ENCODE measurements at regions not wholly inside any gene's neighbourhood (a gene's known extent, or its start where the extent isn't known, plus 50 kb on each side); places are given as distances from the start of the nearest gene placed in this dataset.

DNA sequence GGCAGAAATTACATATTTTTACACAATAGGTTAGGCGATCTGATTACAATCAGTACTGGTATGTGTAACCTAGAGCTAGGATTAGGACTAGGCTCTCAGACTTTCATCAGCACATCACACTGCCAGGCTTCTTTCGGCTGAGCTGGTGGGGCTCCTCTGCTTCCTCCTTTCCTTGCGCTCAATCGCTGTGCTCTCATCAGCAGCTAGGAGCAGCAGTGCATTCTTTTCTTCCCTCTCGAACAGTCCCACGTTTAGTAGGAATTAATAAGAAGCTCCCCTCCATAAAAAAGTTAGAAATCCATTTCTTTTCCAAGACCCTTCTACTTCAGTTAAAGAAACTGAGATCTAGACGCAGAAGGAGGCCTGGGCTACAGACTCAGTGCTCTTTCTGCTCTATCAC, 350.4 kb downstream of the SPRY1 start:
- DNase-seq (ENCODE audit: low spot score) = no peak

DNA sequence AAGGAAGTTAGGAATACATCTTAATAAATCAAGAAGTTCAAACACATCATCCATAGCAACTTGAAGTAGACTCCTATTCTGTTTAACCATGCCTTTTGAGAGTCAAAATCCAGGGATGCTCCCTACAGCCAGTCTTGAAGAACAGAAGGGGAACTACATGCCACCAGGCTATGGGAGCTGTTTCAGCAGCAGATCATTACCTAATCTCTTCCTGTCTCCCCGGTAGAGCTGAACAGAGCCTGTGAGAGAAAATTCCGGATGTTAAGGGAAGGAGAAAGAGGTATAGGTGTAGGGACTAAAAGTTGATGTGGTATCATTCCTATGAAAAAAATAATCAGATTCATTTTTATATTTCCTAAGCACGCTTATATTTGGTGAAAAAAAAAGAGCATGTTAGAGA, 352.2 kb downstream of the SPRY1 start:
- DNase-seq (ENCODE audit: low spot score) = no peak

DNA sequence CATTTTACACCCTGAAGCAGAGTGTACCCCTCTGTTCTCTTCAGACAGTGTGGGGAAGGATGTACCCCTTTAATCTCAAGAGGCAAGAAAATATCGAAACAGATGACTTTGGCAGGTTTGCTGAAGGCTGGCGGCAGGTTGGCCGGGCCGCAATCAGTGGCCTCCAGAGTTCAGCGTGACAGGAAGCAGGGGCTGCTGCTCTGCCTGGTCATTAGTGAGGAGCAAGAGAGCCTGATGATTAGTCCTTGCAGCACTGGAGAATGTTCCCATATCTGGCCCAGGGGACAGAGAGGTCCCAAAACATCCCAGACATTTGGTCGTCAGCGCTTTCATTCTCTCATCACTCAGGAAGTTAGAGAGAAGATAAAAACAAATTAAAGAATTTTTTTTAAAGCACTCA, 352.8 kb downstream of the SPRY1 start:
- DNase-seq (ENCODE audit: low spot score) = no peak

- no peak for DNase-seq (ENCODE audit: low spot score)
Observed at GRCh38 chr4:123750044-123750443, 353.4 kb downstream of the SPRY1 start.

- DNase-seq (ENCODE audit: low spot score) = no peak
Observed at GRCh38 chr4:123755655-123756054, 359.1 kb downstream of the SPRY1 start.

GRCh38 chr4:123767806-123768205, 371.2 kb downstream of the SPRY1 start:
- no peak for DNase-seq (ENCODE audit: low spot score)

DNA sequence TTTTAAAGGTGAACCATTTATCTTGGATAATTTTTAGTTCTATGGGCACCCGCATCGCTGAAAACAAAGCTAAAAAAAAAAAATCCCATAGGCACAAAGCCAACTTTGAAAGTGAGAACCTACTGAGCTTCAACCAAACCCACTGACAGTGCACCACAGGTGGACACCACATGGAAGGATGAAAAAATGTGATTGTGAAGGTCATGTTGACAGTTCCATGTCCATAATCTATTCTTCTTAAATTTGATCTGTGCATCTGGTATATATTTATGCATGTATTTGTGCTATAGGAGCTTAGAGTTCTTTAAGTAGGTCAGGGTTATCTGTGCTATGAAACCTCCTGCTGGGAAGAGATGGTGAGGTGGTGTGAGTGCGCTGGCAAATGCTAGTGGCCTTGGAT, 374.3 kb downstream of the SPRY1 start:
- no peak for DNase-seq (ENCODE audit: low spot score)

DNA sequence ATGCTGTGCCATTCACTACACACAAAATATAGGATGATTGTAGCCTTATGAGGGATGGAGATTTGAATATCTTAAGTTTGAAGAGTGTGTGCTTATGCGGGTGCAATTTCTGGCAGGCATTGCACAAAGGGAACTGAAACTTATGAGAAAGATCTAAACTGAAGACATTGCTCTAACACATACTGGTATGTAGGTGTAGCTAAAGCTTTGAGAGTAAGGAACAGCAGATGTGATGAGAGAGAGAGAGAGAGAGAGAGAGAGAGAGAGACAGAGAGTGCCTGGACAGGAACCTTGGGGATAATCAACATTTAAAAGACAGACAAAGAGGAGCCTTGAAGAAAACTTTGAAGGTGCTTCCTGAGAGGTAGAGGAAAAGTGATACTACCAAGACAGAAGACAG, 379.7 kb downstream of the SPRY1 start:
- DNase-seq (ENCODE audit: low spot score) = no peak

DNA sequence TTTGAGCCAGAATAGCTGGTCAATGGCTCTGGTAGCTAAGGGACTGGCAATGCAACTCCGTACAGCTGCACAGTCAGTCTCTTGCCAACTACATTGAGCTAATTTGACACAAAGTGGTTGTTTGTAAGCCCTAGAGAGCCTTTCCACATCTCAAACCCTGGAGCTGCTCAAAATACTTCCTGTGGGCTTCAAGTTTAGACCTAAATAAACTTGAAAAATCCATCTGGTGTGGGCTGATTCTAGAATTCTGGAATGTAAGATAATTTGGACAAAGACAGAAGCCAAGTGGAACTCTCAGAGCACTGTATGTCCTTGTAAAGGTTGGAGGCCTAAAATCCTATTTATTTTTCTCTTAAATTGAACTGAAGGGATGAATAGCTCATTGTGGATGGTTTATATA, 380.8 kb downstream of the SPRY1 start:
- no peak for DNase-seq (ENCODE audit: low spot score)

- DNase-seq (ENCODE audit: low spot score) = no peak
Observed at GRCh38 chr4:123783151-123783790, 386.7 kb downstream of the SPRY1 start.

DNA sequence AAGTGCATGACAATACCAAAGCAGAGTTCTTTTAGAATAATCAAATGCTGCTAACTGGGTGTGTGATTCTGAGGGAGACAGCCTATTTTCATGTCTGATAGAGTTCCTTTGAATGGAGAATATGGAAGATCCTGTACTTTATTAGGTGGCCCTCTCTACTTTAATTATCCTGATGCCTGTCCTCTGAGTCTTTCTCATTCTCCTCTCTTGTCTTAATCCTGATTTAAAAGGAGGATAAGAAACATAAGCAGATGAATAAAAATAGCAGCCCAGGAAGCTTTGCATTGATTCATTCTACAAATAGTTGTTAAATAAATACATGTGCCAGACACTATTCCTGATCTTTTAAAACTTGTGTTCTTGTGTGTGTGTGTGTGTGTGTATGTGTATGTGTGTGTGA, 387.3 kb downstream of the SPRY1 start:
- no peak for DNase-seq (ENCODE audit: low spot score)

GRCh38 chr4:123784626-123785025, 388.0 kb downstream of the SPRY1 start:
- DNase-seq (ENCODE audit: low spot score) = no peak

DNA sequence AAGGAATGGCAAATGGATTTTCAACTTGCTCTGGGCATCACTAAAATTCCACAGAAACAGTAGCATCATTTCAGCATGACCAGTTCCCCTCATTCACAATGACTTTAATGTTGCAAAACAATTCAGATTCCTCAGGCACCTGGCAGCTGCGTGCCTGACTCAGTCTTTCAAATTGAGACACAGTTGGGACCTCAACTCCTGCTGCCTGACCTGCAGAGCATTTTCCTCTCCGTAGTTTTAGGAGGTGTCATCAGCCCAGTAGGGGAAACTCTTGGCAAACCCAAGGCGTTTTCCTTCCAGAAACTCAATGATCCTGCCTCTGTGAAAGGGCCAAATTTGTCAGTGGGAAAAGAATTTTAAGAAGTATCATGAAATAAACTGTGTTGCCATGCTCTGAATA, 388.9 kb downstream of the SPRY1 start:
- no peak for DNase-seq (ENCODE audit: low spot score)

DNA sequence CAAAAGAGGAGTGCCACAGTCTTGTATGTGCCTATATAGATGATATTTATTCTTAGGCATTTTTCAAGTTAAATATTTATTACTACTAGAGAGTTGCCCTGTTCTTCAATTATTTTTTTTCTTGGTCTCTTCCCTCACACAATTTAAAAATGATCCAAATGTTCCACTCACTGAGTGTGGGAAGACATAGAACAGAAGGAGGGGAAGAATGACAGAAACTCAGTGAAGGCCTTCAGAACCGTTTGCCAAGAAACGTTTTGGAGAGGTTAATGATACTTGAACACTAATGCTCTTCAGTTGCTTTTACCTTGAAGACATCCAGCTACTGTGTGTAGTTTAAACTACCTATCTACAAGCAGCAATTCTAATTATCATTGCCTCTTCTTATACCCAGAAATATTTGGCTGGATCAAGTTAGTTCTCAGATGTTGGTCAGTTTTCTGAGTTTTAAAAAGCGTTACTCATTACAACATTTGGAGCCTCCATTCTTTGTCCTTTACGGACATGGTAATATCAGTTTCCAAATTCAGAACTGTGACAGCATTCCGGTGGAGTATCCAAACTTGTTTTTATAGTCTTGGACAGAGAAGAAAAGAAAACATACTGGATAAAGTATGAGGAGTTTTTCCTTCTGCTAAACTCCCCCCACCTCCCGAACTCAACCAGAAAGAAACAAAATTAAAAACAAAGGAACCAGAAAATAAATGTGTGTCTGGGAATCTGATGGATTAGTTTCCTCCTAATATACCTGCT, 389.7 kb downstream of the SPRY1 start:
- DNase-seq (ENCODE audit: low spot score) = no peak

- DNase-seq (ENCODE audit: low spot score) = no peak
Observed at GRCh38 chr4:123786920-123787319, 390.3 kb downstream of the SPRY1 start.

DNA sequence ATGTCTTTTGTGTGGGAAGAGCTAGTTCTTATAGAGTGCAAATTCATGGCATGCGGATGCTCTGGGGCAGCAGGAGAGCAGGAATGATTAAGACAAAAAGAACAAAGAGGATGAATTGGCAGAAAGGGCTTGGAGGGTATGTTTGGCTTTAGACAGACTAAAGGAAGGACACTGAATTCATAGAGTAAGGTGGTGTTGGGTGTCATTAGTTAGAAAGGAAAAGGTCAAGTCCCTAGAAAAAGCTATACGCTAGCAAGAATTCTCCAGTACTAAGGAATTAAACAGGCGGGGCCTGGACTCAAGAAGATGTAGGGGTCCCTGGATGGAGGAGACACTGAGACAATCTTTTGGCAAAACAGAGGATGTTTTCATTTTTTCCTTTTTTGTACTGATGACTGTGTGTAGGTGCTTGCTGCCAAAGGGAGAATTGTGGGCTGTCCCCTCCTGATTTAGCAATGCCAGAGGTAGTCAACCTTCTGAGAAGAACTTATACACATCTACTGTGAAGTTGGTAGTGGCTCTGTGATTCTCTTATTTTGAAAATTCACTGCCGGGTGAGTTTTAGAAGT, 391.0 kb downstream of the SPRY1 start:
- no peak for DNase-seq (ENCODE audit: low spot score)

GRCh38 chr4:123788577-123788976, 392.0 kb downstream of the SPRY1 start:
- no peak for DNase-seq (ENCODE audit: low spot score)

DNA sequence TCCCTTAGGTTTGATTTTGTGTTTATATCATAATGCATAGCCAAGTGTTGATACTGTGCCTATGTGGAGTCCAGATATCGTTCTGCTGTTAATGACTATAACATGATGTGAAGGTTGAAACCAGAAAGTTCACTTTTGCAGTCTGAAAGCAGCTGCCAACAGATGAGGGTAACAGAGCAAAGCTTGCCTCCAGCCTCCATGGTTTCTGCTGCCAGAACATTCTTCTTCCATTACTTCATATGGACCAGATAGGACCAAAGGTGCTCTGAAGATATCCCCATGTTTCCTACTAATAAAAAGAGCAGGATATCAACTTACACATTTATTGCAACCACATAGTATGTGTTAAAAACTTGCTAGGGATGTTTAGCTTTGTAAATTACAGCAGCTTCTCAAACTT, 394.1 kb downstream of the SPRY1 start:
- DNase-seq (ENCODE audit: low spot score) = no peak

DNA sequence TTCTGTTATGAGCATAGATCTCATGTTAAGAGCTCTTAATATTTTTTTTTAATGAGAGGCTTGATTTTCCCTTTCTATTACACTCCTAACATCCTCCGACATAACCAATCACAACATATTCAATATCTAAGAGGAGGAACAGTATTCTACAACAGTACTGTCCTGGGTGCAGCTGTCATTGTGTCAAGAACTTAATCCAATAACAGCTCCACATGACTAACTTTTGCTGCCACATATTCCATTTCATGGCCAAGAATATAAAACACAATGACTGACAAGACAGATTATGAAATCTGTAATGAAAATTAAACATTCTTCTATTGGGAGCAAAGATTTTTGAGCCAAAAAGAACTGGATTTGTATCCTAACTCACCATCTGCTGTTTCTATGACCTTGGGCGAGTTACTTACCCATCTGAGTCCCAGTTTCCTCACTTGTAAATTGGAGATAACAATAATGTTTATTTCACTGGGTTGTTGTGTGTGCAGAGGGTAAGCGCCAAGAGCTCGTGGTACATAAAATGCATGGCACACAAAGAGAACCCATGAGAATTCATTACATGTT, 405.6 kb downstream of the SPRY1 start:
- no peak for DNase-seq (ENCODE audit: low spot score)

- no peak for DNase-seq (ENCODE audit: low spot score)
Observed at GRCh38 chr4:123802933-123803332, 406.3 kb downstream of the SPRY1 start.

DNA sequence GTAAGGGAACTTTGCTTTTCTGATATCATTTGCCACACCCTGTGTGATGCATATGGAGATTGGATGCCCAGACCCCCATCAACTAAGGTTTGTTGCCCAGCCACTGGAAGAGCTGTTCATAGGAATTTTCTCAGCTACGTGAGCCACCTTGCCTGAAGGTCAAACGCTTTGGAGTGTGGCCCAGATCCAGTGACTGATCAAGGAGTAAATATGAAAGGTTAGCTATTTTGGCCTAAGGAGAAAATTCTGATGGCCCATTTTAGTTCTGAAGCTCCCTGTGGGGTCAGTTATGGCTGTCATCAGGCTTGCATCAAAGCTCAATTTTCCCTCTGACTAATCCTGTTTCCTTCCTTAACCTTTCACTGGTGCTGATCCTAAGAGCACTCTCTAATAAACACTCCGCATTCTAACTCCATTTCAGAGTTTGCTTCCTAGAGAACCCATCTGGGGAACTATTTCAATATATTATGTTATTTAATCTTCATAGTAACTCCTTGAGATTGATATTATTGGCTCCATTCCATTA, 407.7 kb downstream of the SPRY1 start:
- DNase-seq (ENCODE audit: low spot score) = no peak

- DNase-seq (ENCODE audit: low spot score) = no peak
Observed at GRCh38 chr4:123806056-123806455, 409.5 kb downstream of the SPRY1 start.

- DNase-seq (ENCODE audit: low spot score) = no peak
Observed at GRCh38 chr4:123807187-123807586, 410.6 kb downstream of the SPRY1 start.
